Sigmoid colon (tissue), 4 donors: ENCODE measurements at regions not wholly inside any gene's neighbourhood (a gene's known extent, or its start where the extent isn't known, plus 50 kb on each side); places are given as distances from the start of the nearest gene placed in this dataset.

Experiments
- EP300 ChIP-seq, 4 donors: sonication (generic); formaldehyde crosslinking; IDR thresholded peaks; one replicate each; pipeline ENCODE4 v1.6.1; 2017; ENCODE audit warnings: antibody characterized with exemption in 4 of 4
- POLR2A ChIP-seq, 2 donors: fragments of 450-650 bp; IDR thresholded peaks; one replicate each; pipeline ENCODE4 v1.6.1; 2016; ENCODE audit warnings: antibody characterized with exemption in 2 of 2, mild to moderate bottlenecking in 2 of 2, moderate library complexity in 2 of 2
- POLR2AphosphoS5 ChIP-seq, 4 donors: sonication (generic); formaldehyde crosslinking; IDR thresholded peaks; one replicate each; pipeline ENCODE4 v1.6.1; 2017; ENCODE audit warnings: antibody characterized with exemption in 4 of 4
- TF ChIP-seq, protein P1 (sequence below), 4 experiments: fragments of 450-650 bp in 3 of 4; fragments of 200-600 bp in 1 of 4; IDR thresholded peaks; one replicate each; pipeline ENCODE4 v1.5.1; 2016 to 2019; ENCODE audit warnings: antibody characterized with exemption in 4 of 4, mild to moderate bottlenecking in 3 of 4, moderate library complexity in 2 of 4

GRCh38 chr14:22264759-22265158 lies 324.3 kb downstream of the DAD1 start:
- TF ChIP-seq, protein P1, sequence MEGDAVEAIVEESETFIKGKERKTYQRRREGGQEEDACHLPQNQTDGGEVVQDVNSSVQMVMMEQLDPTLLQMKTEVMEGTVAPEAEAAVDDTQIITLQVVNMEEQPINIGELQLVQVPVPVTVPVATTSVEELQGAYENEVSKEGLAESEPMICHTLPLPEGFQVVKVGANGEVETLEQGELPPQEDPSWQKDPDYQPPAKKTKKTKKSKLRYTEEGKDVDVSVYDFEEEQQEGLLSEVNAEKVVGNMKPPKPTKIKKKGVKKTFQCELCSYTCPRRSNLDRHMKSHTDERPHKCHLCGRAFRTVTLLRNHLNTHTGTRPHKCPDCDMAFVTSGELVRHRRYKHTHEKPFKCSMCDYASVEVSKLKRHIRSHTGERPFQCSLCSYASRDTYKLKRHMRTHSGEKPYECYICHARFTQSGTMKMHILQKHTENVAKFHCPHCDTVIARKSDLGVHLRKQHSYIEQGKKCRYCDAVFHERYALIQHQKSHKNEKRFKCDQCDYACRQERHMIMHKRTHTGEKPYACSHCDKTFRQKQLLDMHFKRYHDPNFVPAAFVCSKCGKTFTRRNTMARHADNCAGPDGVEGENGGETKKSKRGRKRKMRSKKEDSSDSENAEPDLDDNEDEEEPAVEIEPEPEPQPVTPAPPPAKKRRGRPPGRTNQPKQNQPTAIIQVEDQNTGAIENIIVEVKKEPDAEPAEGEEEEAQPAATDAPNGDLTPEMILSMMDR (IDR thresholded peaks at IDR 0.05) = no peak
- TF ChIP-seq POLR2A (IDR thresholded peaks at IDR 0.05) (no peak), EP300 (IDR thresholded peaks at IDR 0.05) (no peak), POLR2AphosphoS5 (IDR thresholded peaks at IDR 0.05) (no peak)
